Neuronal stem cell (in vitro differentiated cells): ENCODE measurements at regions not wholly inside any gene's neighbourhood (a gene's known extent, or its start where the extent isn't known, plus 50 kb on each side); places are given as distances from the start of the nearest gene placed in this dataset.
A peak's percentile ranks its signal among the peaks of the same experiment; 100 is the strongest.

ENCODE experiments used
- DNase-seq: peaks from one replicate; pipeline ENCODE4 v3.0.0-alpha.2; 2013; ENCODE audit warnings: low spot score
- H2AFZ ChIP-seq: one replicate; pipeline ENCODE4 v1.6.1; 2013; ENCODE audit warnings: mild to moderate bottlenecking, low read length, inconsistent platforms
- H2AK5ac ChIP-seq: 2 replicates; pipeline ENCODE4 v1.6.1; 2013; ENCODE audit warnings: low read depth, mild to moderate bottlenecking, inconsistent platforms, low read length, moderate library complexity, mixed read lengths
- H2BK120ac ChIP-seq: 2 replicates; pipeline ENCODE4 v1.6.1; 2013; ENCODE audit warnings: low read depth, mild to moderate bottlenecking, inconsistent platforms, low read length, moderate library complexity, mixed read lengths
- H2BK12ac ChIP-seq: one replicate; pipeline ENCODE4 v1.6.1; 2013; ENCODE audit warnings: low read length, inconsistent platforms
- H2BK15ac ChIP-seq: 2 replicates; pipeline ENCODE4 v1.6.1; 2013; ENCODE audit warnings: mild to moderate bottlenecking, low read length, inconsistent platforms, mixed read lengths
- H2BK5ac ChIP-seq: one replicate; pipeline ENCODE4 v1.6.1; 2013; ENCODE audit warnings: inconsistent platforms, mild to moderate bottlenecking, low read length, moderate library complexity
- H3K14ac ChIP-seq: one replicate; pipeline ENCODE4 v1.6.1; 2013; ENCODE audit warnings: low read length, inconsistent platforms
- H3K18ac ChIP-seq: 2 replicates; pipeline ENCODE4 v1.6.1; 2013; ENCODE audit warnings: low read length, inconsistent platforms
- H3K23ac ChIP-seq: 2 replicates; pipeline ENCODE4 v1.6.1; 2013; ENCODE audit warnings: low read depth, mild to moderate bottlenecking, mixed read lengths, low read length, inconsistent platforms; ENCODE audit not compliant: poor library complexity
- H3K27ac ChIP-seq: replicated peaks from 3 replicates; pipeline ENCODE4 v1.5.1; 2013; ENCODE audit warnings: low read length, inconsistent platforms
- H3K27me3 ChIP-seq, 3 experiments: 2 replicates each; pipeline ENCODE4 v1.6.1; 2013; ENCODE audit warnings: low read length in 3 of 3, mild to moderate bottlenecking in 2 of 3, inconsistent platforms in 1 of 3, low read depth in 1 of 3, mixed read lengths in 1 of 3, moderate library complexity in 1 of 3; ENCODE audit not compliant: control insufficient read depth in 3 of 3, insufficient read depth in 3 of 3
- H3K36me3 ChIP-seq, 2 donors: replicated peaks in 1 of 2; 2 replicates each; pipeline ENCODE4 v1.6.1; 2013; ENCODE audit warnings: low read length in 2 of 2; ENCODE audit not compliant: control insufficient read depth in 2 of 2, insufficient read depth in 2 of 2
- H3K4ac ChIP-seq: 2 replicates; pipeline ENCODE4 v1.6.1; 2013; ENCODE audit warnings: inconsistent platforms, mild to moderate bottlenecking, low read length, moderate library complexity
- H3K4me1 ChIP-seq, 2 donors: 1 replicate in 1 of 2; 2 replicates in 1 of 2; pipeline ENCODE4 v1.6.1; 2013; ENCODE audit warnings: low read length in 2 of 2, low read depth in 1 of 2; ENCODE audit not compliant: control insufficient read depth in 2 of 2, insufficient read depth in 1 of 2
- H3K4me2 ChIP-seq: one replicate; pipeline ENCODE4 v1.6.1; 2013; ENCODE audit warnings: mild to moderate bottlenecking, low read length, inconsistent platforms; ENCODE audit not compliant: insufficient read depth, poor library complexity, severe bottlenecking
- H3K4me3 ChIP-seq, 2 donors: 2 replicates each; pipeline ENCODE4 v1.5.1; 2013; ENCODE audit warnings: low read length in 2 of 2, mild to moderate bottlenecking in 2 of 2, inconsistent platforms in 1 of 2, moderate library complexity in 1 of 2
- H3K79me1 ChIP-seq: one replicate; pipeline ENCODE4 v1.6.1; 2013; ENCODE audit warnings: low read depth, mild to moderate bottlenecking, inconsistent platforms, low read length, moderate library complexity
- H3K9ac ChIP-seq: one replicate; pipeline ENCODE4 v1.6.1; 2013; ENCODE audit warnings: mild to moderate bottlenecking, low read depth, low read length, inconsistent platforms; ENCODE audit not compliant: poor library complexity
- H3K9me3 ChIP-seq, 2 donors: replicated peaks in 1 of 2; 2 replicates each; pipeline versions ENCODE3 to v1.6.1; 2013; ENCODE audit warnings: low read length in 2 of 2, mild to moderate bottlenecking in 2 of 2, inconsistent platforms in 1 of 2, low read depth in 1 of 2, mixed read lengths in 1 of 2, moderate library complexity in 1 of 2; ENCODE audit not compliant: control insufficient read depth in 2 of 2, insufficient read depth in 1 of 2
- H4K8ac ChIP-seq: one replicate; pipeline ENCODE4 v1.6.1; 2013; ENCODE audit warnings: low read depth, mild to moderate bottlenecking, inconsistent platforms, low read length, moderate library complexity
- H4K91ac ChIP-seq: one replicate; pipeline ENCODE4 v1.6.1; 2013; ENCODE audit warnings: low read length, low read depth, mild to moderate bottlenecking, inconsistent platforms; ENCODE audit not compliant: poor library complexity
- WGBS, 2 donors: extraction: QIAGEN DNeasy Blood & Tissue Kit; methylation state at CpG; one replicate each; pipeline ENCODE4 v1.1.7; 2013; ENCODE audit warnings: missing lambda C conversion rate in 2 of 2, mixed read lengths in 1 of 2; ENCODE audit not compliant: insufficient read length in 2 of 2, insufficient replicate concordance in 1 of 2; ENCODE audit errors: extremely low coverage in 2 of 2; 5-methylcytosine and 5-hydroxymethylcytosine counted together

DNA sequence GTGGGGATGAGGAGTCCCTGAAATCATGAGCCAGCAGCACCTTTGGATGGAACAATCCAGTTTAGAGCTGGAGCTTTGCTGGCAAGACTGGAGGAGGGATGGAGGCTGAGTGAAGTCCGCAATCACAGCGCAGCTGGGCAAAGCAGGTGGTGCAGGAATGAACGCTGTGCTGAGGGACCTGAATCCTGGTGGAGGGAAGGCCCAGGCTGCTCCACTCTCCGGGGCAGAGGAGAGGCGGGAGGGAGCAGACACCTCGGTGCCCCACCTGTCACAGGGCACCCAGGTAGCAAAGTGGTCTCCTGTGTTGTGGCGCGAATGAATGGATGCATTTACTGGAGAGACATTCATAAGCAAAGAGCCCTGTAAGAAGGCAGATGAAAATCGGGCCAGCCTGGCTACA lies 124.8 kb upstream of the ANO1 start:
- Histone ChIP-seq H3K23ac (no peak overlapping the region), H3K9ac (no peak overlapping the region), H2AK5ac (peak overlapping the region; percentile 33), H3K4ac (no peak overlapping the region), H2BK120ac (no peak overlapping the region), H3K9me3 (no peaks in the 10 kb centered on the region), H4K91ac (no peak overlapping the region), H3K18ac (no peak overlapping the region), H3K4me2 (no peak overlapping the region), H3K27ac (no peak overlapping the region), H4K8ac (no peak overlapping the region), H3K4me3 (peak overlapping the region in 1 of 2 donors; percentile 1), H3K4me1 (peaks cover 4 to 13% of the 10 kb centered on the region in 2 donors), H3K14ac (no peak overlapping the region), H3K36me3 (no peaks in the 10 kb centered on the region), H3K27me3 (peaks cover 0 to 3% (median under 1%) of the 10 kb centered on the region in 3 experiments), H3K79me1 (no peaks in the 10 kb centered on the region), H2BK12ac (no peak overlapping the region), H2AFZ (no peak overlapping the region), H2BK15ac (no peak overlapping the region), H2BK5ac (no peak overlapping the region)
- no CpG with 5 or more reads among the region's 9 CpGs for WGBS, 2 donors
- no peak for DNase-seq

DNA sequence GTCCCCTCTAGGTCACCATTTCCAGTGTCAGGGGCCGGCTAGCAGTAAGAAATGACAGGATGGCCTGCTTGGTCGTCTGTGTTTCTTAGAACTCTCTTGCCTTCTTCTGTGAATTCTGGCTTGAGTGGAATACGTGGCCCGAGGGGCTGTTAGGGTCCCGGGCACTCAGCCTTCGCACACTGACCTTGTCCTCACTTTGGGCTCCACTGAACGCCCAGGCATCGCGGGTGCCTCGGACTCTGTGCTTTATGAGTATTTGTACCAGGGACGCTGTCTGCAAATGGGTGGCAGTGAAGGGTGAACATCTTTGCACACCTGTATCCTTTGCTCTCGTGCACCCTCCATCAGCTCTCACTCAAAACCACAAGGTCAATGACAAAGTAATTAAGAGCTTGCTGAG lies 123.4 kb upstream of the ANO1 start:
- Histone ChIP-seq H3K14ac (no peak overlapping the region), H3K4me1 (no peaks in the 10 kb centered on the region), H2BK120ac (no peak overlapping the region), H3K79me1 (no peaks in the 10 kb centered on the region), H2BK5ac (no peak overlapping the region), H3K4me3 (no peak overlapping the region), H2AK5ac (no peak overlapping the region), H3K27me3 (peaks cover 0 to 3% (median 0%) of the 10 kb centered on the region in 3 experiments), H4K8ac (no peak overlapping the region), H3K4me2 (no peak overlapping the region), H3K36me3 (no peaks in the 10 kb centered on the region), H2BK15ac (no peak overlapping the region), H3K23ac (no peak overlapping the region), H4K91ac (no peak overlapping the region), H3K18ac (no peak overlapping the region), H3K4ac (no peak overlapping the region), H3K9ac (no peak overlapping the region), H3K9me3 (peaks cover 0 to 5% of the 10 kb centered on the region in 2 donors), H3K27ac (no peak overlapping the region), H2AFZ (no peak overlapping the region), H2BK12ac (no peak overlapping the region)
- no peak for DNase-seq
- WGBS, 2 donors = no CpG with 5 or more reads among the region's 12 CpGs

DNA sequence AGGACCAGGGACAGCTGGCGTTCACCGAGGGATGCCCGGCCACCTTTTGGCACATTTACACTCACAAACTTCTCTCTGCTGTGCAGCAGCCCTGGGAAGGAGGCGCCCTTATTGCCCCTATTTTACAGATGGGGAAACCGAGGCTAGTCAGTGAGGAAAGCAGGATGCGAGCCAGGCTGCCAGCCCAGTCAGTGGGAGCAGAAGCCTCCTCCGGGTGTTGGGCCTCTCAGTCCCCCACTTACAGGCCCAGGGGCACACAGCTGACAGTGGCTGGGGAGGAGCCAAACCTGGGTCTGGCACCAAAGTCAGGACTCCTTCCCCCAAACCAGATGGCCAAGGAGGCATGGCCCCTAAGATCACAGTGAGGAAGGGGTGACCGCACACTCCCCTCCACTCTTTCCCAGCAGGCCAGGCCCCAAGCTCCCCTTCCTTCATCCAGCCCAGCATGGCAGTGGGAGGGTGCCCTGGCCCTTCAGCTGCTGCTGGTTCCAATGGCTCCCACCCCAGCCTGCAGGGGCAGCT lies 121.4 kb upstream of the ANO1 start:
- peak overlapping the region; percentile 49 for H3K18ac ChIP-seq
- no peak overlapping the region for H3K23ac ChIP-seq
- no peak overlapping the region for H3K4me2 ChIP-seq
- H4K8ac ChIP-seq = no peak overlapping the region
- H2BK5ac ChIP-seq = no peak overlapping the region
- H3K4me1 ChIP-seq = no peaks in the 10 kb centered on the region
- no peak overlapping the region for H4K91ac ChIP-seq
- peak overlapping the region; percentile 50 for H2AK5ac ChIP-seq
- H3K9me3 ChIP-seq = peaks cover 0 to 6% of the 10 kb centered on the region in 2 donors
- H3K27me3 ChIP-seq = peaks cover 0 to 3% (median 0%) of the 10 kb centered on the region in 3 experiments
- H2BK12ac ChIP-seq = no peak overlapping the region
- H3K4me3 ChIP-seq = no peak overlapping the region
- peak overlapping the region; percentile 0 for H3K9ac ChIP-seq
- H3K4ac ChIP-seq = no peak overlapping the region
- H3K79me1 ChIP-seq = no peaks in the 10 kb centered on the region
- no peak overlapping the region for H3K14ac ChIP-seq
- DNase-seq = no peak
- no peak overlapping the region for H2BK15ac ChIP-seq
- no peak overlapping the region for H2BK120ac ChIP-seq
- H2AFZ ChIP-seq = no peak overlapping the region
- no peaks in the 10 kb centered on the region for H3K36me3 ChIP-seq
- no CpG with 5 or more reads among the region's 8 CpGs for WGBS, 2 donors
- H3K27ac ChIP-seq = no peak overlapping the region

DNA sequence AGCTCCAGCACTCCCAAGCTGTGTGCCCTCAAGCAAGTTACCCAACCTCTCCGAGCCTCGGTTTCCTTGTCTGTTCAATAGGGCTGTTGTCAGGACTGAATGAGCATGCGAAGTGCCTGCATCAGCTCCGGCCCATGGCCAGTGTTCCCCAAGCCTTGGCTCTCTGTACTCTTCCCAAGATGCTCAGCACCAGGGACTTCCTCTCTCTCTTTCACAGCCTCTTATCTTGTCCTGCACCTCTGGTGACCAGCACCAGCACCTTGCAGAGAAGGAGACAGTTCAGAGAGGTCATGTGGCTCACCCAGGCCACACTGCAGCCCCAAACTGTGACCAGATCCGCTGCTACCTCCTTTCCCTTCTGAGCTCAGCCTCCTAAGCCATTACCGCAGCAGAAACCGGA lies 120.3 kb upstream of the ANO1 start:
- no peak for DNase-seq
- Histone ChIP-seq H2BK12ac (no peak overlapping the region), H3K36me3 (no peaks in the 10 kb centered on the region), H2BK15ac (no peak overlapping the region), H2AK5ac (no peak overlapping the region), H3K27ac (no peak overlapping the region), H3K4me1 (no peaks in the 10 kb centered on the region), H4K8ac (no peak overlapping the region), H3K18ac (no peak overlapping the region), H3K23ac (no peak overlapping the region), H3K4me2 (no peak overlapping the region), H3K14ac (no peak overlapping the region), H3K27me3 (peaks cover 0 to 3% (median 0%) of the 10 kb centered on the region in 3 experiments), H3K4me3 (no peak overlapping the region), H4K91ac (no peak overlapping the region), H3K9me3 (peaks cover 0 to 7% of the 10 kb centered on the region in 2 donors), H3K4ac (no peak overlapping the region), H3K9ac (no peak overlapping the region), H2AFZ (no peak overlapping the region), H2BK120ac (no peak overlapping the region), H2BK5ac (no peak overlapping the region), H3K79me1 (no peaks in the 10 kb centered on the region)
- no CpG with 5 or more reads among the region's 7 CpGs for WGBS, 2 donors
